LoVo (cell line): ENCODE measurements at regions not wholly inside any gene's neighbourhood (a gene's known extent, or its start where the extent isn't known, plus 50 kb on each side); places are given as distances from the start of the nearest gene placed in this dataset.
"Not testable (repeated sequence)": the region's sequence is repeated elsewhere in the genome, so short reads cannot be mapped to it uniquely, and the experiment has no call there.

ENCODE experiments used
- DNase-seq: peaks from one replicate; pipeline ENCODE4 v3.0.0-alpha.2; 2016; ENCODE audit warnings: low spot score

GRCh38 chr1:147062956-147063355 lies 109.3 kb downstream of the PRKAB2 start:
- DNase-seq = no peak

- DNase-seq = not testable (repeated sequence)
Observed at GRCh38 chr1:147061880-147062279, 110.4 kb downstream of the PRKAB2 start.

GRCh38 chr1:147053269-147053668 lies 115.1 kb downstream of the NBPF12 start:
- DNase-seq = no peak

- no peak for DNase-seq
Observed at GRCh38 chr1:147052677-147053076, 114.6 kb downstream of the NBPF12 start.

- no peak for DNase-seq
Observed at GRCh38 chr1:147052143-147052542, 114.0 kb downstream of the NBPF12 start.

- DNase-seq = no peak
Observed at GRCh38 chr1:147051136-147051535, 113.0 kb downstream of the NBPF12 start.

- no peak for DNase-seq
Observed at GRCh38 chr1:147050654-147051053, 112.5 kb downstream of the NBPF12 start.

GRCh38 chr1:147046863-147047394 lies 108.8 kb downstream of the NBPF12 start:
- DNase-seq = not testable (repeated sequence)

GRCh38 chr1:147046189-147046862 lies 108.2 kb downstream of the NBPF12 start:
- DNase-seq = no peak
